Activated B cell treated with CpG ODN at 0.5 μM for 24 hours (primary cell): ENCODE measurements at regions not wholly inside any gene's neighbourhood (a gene's known extent, or its start where the extent isn't known, plus 50 kb on each side); places are given as distances from the start of the nearest gene placed in this dataset.

Source experiments
- ATAC-seq: fragments of 200-7000 bp; cut with Tn5 transposase; one replicate; pipeline ENCODE4 v1.10.0; 2021; ENCODE audit warnings: low read depth, mild to moderate bottlenecking, moderate library complexity
- CTCF ChIA-PET: fragments of 350-600 bp; sonication (Branson Sonifier 250); formaldehyde crosslinking; loops from one replicate; lab custom pipeline; 2021; ENCODE audit warnings: antibody characterized with exemption; lab: Charles Lee
- POLR2A ChIA-PET: fragments of 350-600 bp; sonication (Branson Sonifier 250); formaldehyde crosslinking; loops from one replicate; lab custom pipeline; 2021; ENCODE audit warnings: antibody characterized with exemption; lab: Charles Lee
- DNase-seq: peaks from one replicate; pipeline ENCODE4 v3.0.0; 2022
- H3K27ac Mint-ChIP-seq: one replicate; pipeline ENCODE4 v1.8.0; 2020; ENCODE audit warnings: mixed read lengths
- H3K27me3 Mint-ChIP-seq: one replicate; pipeline ENCODE4 v1.8.0; 2021; ENCODE audit warnings: mixed read lengths
- H3K36me3 Mint-ChIP-seq: one replicate; pipeline ENCODE4 v1.8.0; 2021; ENCODE audit warnings: low read depth, mixed read lengths
- H3K4me1 Mint-ChIP-seq: one replicate; pipeline ENCODE4 v1.8.0; 2021; ENCODE audit warnings: mixed read lengths
- H3K4me3 Mint-ChIP-seq: one replicate; pipeline ENCODE4 v1.8.0; 2020; ENCODE audit warnings: mild to moderate bottlenecking, mixed read lengths
- H3K9me3 Mint-ChIP-seq: one replicate; pipeline ENCODE4 v1.8.0; 2020; ENCODE audit warnings: mixed read lengths
- CTCF ChIP-seq: fragments of 200-600 bp; IDR thresholded peaks from one replicate; pipeline ENCODE4 v1.8.0; 2022; ENCODE audit warnings: antibody characterized with exemption, mild to moderate bottlenecking
- intact Hi-C: fragments of 100-400 bp; cut with micrococcal nuclease; formaldehyde crosslinking; loops from one replicate; pipeline ENCODE4 v1.15.1; 2024

DNA sequence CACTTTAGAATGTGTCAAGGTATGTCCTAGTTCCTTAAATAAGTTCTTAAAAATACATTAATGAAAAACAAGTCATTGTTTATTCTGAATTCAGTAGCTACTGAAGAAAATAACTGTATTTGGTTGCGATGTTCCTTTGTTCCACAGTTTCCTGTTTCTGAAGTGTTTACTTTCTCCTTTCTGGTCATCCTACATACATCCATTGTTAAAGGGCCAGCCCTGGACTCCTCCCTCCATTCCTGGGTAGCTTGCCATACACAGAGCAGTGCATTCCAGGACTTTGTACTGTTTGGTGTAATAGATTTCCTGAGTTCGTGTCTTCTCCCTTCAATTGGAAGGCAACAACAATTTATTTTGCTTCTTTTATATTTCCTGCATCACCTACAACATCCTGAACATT lies 845.4 kb upstream of the CXADR start:
- Mint-ChIP-seq H3K9me3 (peaks cover 6% of the 10 kb centered on the region), H3K4me1 (no peaks in the 10 kb centered on the region), H3K4me3 (no peak overlapping the region), H3K36me3 (no peaks in the 10 kb centered on the region), H3K27ac (no peak overlapping the region), H3K27me3 (no peaks in the 10 kb centered on the region)
- POLR2A ChIA-PET: no interaction called here
- CTCF ChIA-PET: no interaction called here
- ATAC-seq (no peak), DNase-seq (no peak)
- intact Hi-C loops: no loop called here
- no peak for TF ChIP-seq CTCF

- no peaks in the 10 kb centered on the region for H3K36me3 Mint-ChIP-seq
- no peak overlapping the region for H3K4me3 Mint-ChIP-seq
- peaks cover 10% of the 10 kb centered on the region for H3K9me3 Mint-ChIP-seq
- intact Hi-C loops: no loop called here
- no peak overlapping the region for H3K27ac Mint-ChIP-seq
- CTCF ChIA-PET: no interaction called here
- no peak for TF ChIP-seq CTCF
- POLR2A ChIA-PET: no interaction called here
- H3K27me3 Mint-ChIP-seq: no peaks in the 10 kb centered on the region
- DNase-seq (no peak), ATAC-seq (no peak)
- H3K4me1 Mint-ChIP-seq: no peaks in the 10 kb centered on the region
These were observed 837.9 kb upstream of the CXADR start for GRCh38 chr21:16674949-16675348.

- no peak overlapping the region for H3K4me3 Mint-ChIP-seq
- no peak for ATAC-seq
- H3K27me3 Mint-ChIP-seq: no peaks in the 10 kb centered on the region
These were observed 836.5 kb upstream of the CXADR start for GRCh38 chr21:16676391-16676790.

GRCh38 chr21:16678429-16679160 lies 834.2 kb upstream of the CXADR start:
- intact Hi-C loops: no loop called here
- no peak overlapping the region for H3K4me3 Mint-ChIP-seq
- H3K27me3 Mint-ChIP-seq: no peaks in the 10 kb centered on the region
- no peaks in the 10 kb centered on the region for H3K4me1 Mint-ChIP-seq
- CTCF ChIA-PET: no interaction called here
- no peaks in the 10 kb centered on the region for H3K36me3 Mint-ChIP-seq
- DNase-seq (no peak), ATAC-seq (no peak)
- POLR2A ChIA-PET: no interaction called here
- peaks cover 12% of the 10 kb centered on the region for H3K9me3 Mint-ChIP-seq
- no peak overlapping the region for H3K27ac Mint-ChIP-seq
- no peak for TF ChIP-seq CTCF

More at GRCh38 chr21:16676391-16676790, 836.5 kb upstream of the CXADR start:
- Mint-ChIP-seq H3K27ac (no peak overlapping the region), H3K4me1 (no peaks in the 10 kb centered on the region), H3K36me3 (no peaks in the 10 kb centered on the region), H3K9me3 (peaks cover 16% of the 10 kb centered on the region)
- intact Hi-C loops: no loop called here
- no peak for DNase-seq
- ChIA-PET POLR2A (no interaction called here), CTCF (no interaction called here)
- TF ChIP-seq CTCF: no peak

- CTCF ChIA-PET: no interaction called here
- POLR2A ChIA-PET: no interaction called here
- ATAC-seq: no peak
- intact Hi-C loops: no loop called here
- no peak for DNase-seq
- Mint-ChIP-seq H3K9me3 (peaks cover 22% of the 10 kb centered on the region), H3K27me3 (no peaks in the 10 kb centered on the region), H3K27ac (no peak overlapping the region), H3K4me3 (no peak overlapping the region), H3K4me1 (no peaks in the 10 kb centered on the region), H3K36me3 (no peaks in the 10 kb centered on the region)
- no peak for TF ChIP-seq CTCF
These were observed 817.8 kb upstream of the CXADR start for GRCh38 chr21:16695074-16695473.
